HAP-1 (cell line): ENCODE measurements at regions not wholly inside any gene's neighbourhood (a gene's known extent, or its start where the extent isn't known, plus 50 kb on each side); places are given as distances from the start of the nearest gene placed in this dataset.

ENCODE experiments used
- DNase-seq, 2 experiments: peaks; one replicate each; pipeline ENCODE4 v3.0.0-alpha.2; 2016 to 2020; ENCODE audit warnings: low spot score in 2 of 2
- H3K27me3 ChIP-seq: fragments of 250-450 bp; sonication (Bioruptor Pico); 2 replicates; pipeline ENCODE4 v1.5.1; 2020; ENCODE audit warnings: low read depth, mild to moderate bottlenecking, moderate library complexity
- H3K36me3 ChIP-seq: fragments of 250-450 bp; sonication (Bioruptor Pico); replicated peaks from 2 replicates; pipeline ENCODE4 v1.5.1; 2020; ENCODE audit warnings: mild to moderate bottlenecking
- H3K4me1 ChIP-seq: fragments of 250-450 bp; sonication (Bioruptor Pico); 2 replicates; pipeline ENCODE4 v1.5.1; 2020; ENCODE audit warnings: mild to moderate bottlenecking
- H3K4me3 ChIP-seq: fragments of 250-450 bp; sonication (Bioruptor Pico); 2 replicates; pipeline ENCODE4 v1.5.1; 2020; ENCODE audit warnings: mild to moderate bottlenecking, moderate library complexity
- H3K9me3 ChIP-seq: fragments of 250-450 bp; sonication (Bioruptor Pico); 2 replicates; pipeline ENCODE4 v1.5.1; 2020; ENCODE audit warnings: mild to moderate bottlenecking, moderate library complexity
- in situ Hi-C: fragments of 300-500 bp; cut with MboI; formaldehyde crosslinking; loops from 3 replicates; pipeline ENCODE4 v1.14.3; 2020; ENCODE audit warnings: low sequenced_read_pairs, inconsistent platforms, mixed read lengths

DNA sequence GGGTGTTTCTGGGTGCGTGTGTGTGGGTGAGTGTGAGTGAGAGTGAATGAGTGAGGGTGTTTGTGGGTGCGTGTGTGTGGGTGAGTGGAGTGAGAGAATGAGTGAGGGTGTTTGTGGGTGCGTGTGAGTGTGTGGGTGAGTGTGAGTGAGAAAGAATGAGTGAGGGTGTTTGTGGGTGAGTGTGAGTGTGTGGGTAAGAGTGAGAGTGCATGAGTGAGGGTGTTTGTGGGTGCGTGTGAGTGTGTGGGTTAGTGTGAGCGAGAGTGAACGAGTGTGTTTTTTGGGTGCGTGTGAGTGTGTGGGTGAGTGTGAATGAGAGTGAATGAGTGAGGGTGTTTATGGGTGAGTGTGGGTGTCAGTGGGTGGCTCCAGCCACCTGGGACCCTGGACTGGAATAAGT, 1676.1 kb upstream of the TENM3 start:
- H3K27me3 ChIP-seq, result no peaks in the 10 kb centered on the region
- no peak for DNase-seq
- no peaks in the 10 kb centered on the region for H3K36me3 ChIP-seq
- H3K9me3 ChIP-seq, result no peaks in the 10 kb centered on the region
- peaks cover 29% of the 10 kb centered on the region for H3K4me1 ChIP-seq
- H3K4me3 ChIP-seq, result no peak overlapping the region
- in situ Hi-C loops, result no loop called here

GRCh38 chr4:180571516-180572055, 1671.6 kb upstream of the TENM3 start:
- no peaks in the 10 kb centered on the region for H3K9me3 ChIP-seq
- in situ Hi-C loops, result loop anchor here (10.0 kb wide), 1 partner anchor 117 kb away; no protein-coding TSS in a partner anchor
- peak; percentile 72 to 88 for DNase-seq

GRCh38 chr4:180578175-180578574, 1665.0 kb upstream of the TENM3 start:
- Histone ChIP-seq H3K4me3 (no peak overlapping the region), H3K27me3 (no peaks in the 10 kb centered on the region), H3K36me3 (no peaks in the 10 kb centered on the region), H3K4me1 (peaks cover 4% of the 10 kb centered on the region; the same call in 1 of the 2 replicates), H3K9me3 (no peaks in the 10 kb centered on the region)
- no peak for DNase-seq
- in situ Hi-C loops, result loop anchor here (10.0 kb wide), 1 partner anchor 123 kb away; no protein-coding TSS in a partner anchor

More at GRCh38 chr4:180571516-180572055, 1671.6 kb upstream of the TENM3 start:
- Histone ChIP-seq H3K4me3 (no peak overlapping the region), H3K27me3 (no peaks in the 10 kb centered on the region), H3K36me3 (no peaks in the 10 kb centered on the region), H3K4me1 (peaks cover 22% of the 10 kb centered on the region)

DNA sequence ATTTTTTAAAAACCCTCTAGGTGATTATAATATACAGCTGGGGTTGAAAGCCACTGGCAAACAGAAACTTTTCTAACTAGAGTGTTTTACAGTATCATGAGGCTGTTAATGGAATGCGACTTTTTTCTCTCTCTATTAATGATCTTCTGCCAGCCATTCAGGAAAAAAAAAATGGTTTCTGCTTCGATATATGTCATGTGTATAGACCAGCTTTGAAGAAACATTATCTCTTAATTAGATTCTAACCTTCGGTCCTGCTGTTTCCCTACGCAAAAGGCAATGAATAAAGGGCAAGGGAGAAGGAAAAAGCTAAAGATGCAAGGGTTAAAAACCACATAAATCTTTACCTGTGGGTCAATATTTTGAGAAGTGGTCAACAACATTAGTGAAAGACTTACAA, 1662.1 kb upstream of the TENM3 start:
- in situ Hi-C loops, result no loop called here
- no peak for DNase-seq
- H3K4me3 ChIP-seq, result no peak overlapping the region

DNA sequence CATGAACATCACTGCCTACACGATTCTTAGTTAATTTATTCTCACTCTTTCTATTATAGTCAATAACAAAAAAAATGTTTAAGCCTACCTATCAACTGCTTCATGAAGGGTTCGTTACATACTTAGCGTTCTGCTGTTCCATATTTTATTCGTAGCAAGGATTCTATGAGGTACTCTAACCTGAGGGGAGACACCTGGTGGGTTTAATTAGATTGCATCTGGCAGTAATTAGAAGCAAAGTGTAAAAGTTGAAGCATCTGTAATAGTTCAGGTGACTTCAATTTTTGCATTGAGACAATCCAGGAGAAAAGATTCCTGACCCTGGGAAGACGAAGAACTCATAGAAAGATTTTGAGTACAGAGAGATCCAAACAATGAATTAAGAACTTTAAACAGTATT, 1655.8 kb upstream of the TENM3 start:
- Histone ChIP-seq H3K4me1 (no peaks in the 10 kb centered on the region; the same call in 1 of the 2 replicates), H3K9me3 (no peaks in the 10 kb centered on the region), H3K36me3 (no peaks in the 10 kb centered on the region), H3K4me3 (no peak overlapping the region), H3K27me3 (no peaks in the 10 kb centered on the region)
- in situ Hi-C loops, result no loop called here
- no peak for DNase-seq

More for the DNA sequence above, 1662.1 kb upstream of the TENM3 start:
- H3K27me3 ChIP-seq, result no peaks in the 10 kb centered on the region
- H3K9me3 ChIP-seq, result no peaks in the 10 kb centered on the region
- no peaks in the 10 kb centered on the region for H3K36me3 ChIP-seq
- peaks cover 4% of the 10 kb centered on the region; the same call in 1 of the 2 replicates for H3K4me1 ChIP-seq

DNA sequence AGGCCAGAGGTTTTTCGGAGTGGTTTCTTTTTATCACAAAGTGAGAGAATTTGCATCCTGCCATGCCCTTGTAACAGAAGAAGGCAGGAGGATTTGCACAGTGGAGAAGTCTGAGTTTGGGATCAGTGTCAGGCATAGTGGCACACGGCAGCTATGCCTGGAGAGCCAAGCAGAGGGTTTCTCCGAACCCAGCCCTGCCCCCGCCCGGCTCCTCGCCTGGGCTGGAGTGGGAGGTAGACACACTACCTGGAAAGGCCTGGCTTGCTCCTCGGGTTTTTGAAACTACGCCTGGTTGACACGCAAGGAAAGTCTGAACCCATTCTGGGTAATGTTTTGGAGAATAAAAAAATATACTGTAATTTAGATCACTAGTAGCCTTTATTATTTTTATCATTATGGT, 1653.6 kb upstream of the TENM3 start:
- Histone ChIP-seq H3K4me3 (no peak overlapping the region), H3K27me3 (no peaks in the 10 kb centered on the region), H3K36me3 (no peaks in the 10 kb centered on the region), H3K4me1 (no peaks in the 10 kb centered on the region; the same call in 1 of the 2 replicates), H3K9me3 (no peaks in the 10 kb centered on the region)
- in situ Hi-C loops, result no loop called here
- no peak for DNase-seq

DNA sequence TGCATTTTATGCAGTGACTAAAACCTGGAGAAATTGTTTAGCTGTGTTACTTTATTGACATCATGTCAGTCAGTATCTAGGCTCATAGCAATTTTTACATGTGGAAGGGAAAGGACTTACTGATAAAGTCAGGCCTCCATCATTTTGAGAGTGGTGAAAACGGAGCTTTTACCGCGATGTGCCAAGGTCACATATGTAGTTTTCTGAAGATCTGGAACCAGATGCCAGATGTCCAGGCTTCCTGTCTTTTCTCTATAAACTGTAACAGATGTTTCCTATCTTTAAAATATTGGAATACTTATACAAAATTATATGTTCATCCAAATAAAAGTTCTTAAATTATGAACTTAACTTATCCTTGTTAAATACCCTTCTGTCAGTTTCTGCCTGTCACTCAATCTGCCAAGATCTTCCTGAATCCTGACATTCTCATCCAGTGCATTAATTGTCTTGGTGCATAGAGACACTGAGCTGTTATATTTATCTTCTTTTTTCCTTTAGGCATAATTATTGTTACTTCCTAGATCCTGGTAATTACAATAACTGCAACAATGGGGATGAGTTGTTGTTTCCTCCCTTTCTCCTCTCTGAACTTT, 1646.2 kb upstream of the TENM3 start:
- Histone ChIP-seq H3K4me1 (no peaks in the 10 kb centered on the region), H3K4me3 (no peak overlapping the region), H3K27me3 (no peaks in the 10 kb centered on the region), H3K9me3 (no peaks in the 10 kb centered on the region), H3K36me3 (no peaks in the 10 kb centered on the region)
- in situ Hi-C loops, result no loop called here
- DNase-seq, result no peak

DNA sequence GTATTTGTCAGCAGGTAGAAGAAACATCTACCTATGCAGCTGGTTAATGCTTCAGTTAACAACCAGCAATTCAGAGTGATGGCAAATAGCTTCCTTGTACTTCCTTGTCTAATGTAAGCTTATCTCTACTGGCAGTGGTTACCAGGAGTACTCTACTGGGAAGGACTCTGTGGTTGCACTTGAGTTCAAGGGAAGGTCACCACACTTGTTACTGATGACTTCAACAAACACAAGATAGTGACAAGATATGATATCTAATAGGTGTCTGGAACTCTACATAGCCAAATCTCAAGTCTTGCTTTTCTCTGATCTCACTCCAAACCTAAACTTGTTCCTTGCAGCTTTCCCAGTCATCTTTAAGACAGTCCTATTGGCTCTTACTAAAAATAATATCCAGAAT, 1644.9 kb upstream of the TENM3 start:
- no peaks in the 10 kb centered on the region for H3K4me1 ChIP-seq
- H3K36me3 ChIP-seq, result no peaks in the 10 kb centered on the region
- no peaks in the 10 kb centered on the region for H3K27me3 ChIP-seq
- DNase-seq, result no peak
- in situ Hi-C loops, result no loop called here
- no peaks in the 10 kb centered on the region for H3K9me3 ChIP-seq
- H3K4me3 ChIP-seq, result no peak overlapping the region

GRCh38 chr4:180603791-180604190, 1639.4 kb upstream of the TENM3 start:
- Histone ChIP-seq H3K27me3 (no peaks in the 10 kb centered on the region), H3K4me1 (no peaks in the 10 kb centered on the region), H3K36me3 (no peaks in the 10 kb centered on the region), H3K9me3 (no peaks in the 10 kb centered on the region), H3K4me3 (no peak overlapping the region)
- no peak for DNase-seq
- in situ Hi-C loops, result no loop called here

GRCh38 chr4:180610324-180610723, 1632.9 kb upstream of the TENM3 start:
- H3K4me1 ChIP-seq, result no peaks in the 10 kb centered on the region
- in situ Hi-C loops, result no loop called here
- no peaks in the 10 kb centered on the region for H3K27me3 ChIP-seq
- no peak overlapping the region for H3K4me3 ChIP-seq
- DNase-seq, result no peak
- no peaks in the 10 kb centered on the region for H3K9me3 ChIP-seq
- no peaks in the 10 kb centered on the region for H3K36me3 ChIP-seq

DNA sequence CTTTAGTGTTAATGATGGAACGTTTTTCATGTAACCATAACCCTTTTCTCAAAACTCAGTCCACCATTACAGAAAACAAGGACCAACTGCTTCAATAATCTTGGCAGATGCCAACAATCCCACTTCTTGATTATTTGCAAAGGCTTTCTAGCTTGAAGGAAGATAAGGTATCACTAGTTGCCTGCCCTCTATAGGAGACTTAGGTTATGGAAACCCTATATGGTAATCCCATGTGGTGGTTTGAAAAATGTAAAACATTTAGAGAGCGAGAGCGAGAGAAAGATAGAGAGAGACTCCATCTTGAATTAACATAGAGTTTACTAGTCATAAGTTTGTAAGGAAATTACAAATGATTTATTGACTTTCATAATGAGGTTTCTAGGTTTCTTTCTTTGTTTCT, 1627.5 kb upstream of the TENM3 start:
- no peak for DNase-seq
- no peak overlapping the region for H3K4me3 ChIP-seq
- no peaks in the 10 kb centered on the region for H3K36me3 ChIP-seq
- H3K4me1 ChIP-seq, result peaks cover 10% of the 10 kb centered on the region
- in situ Hi-C loops, result no loop called here
- no peaks in the 10 kb centered on the region for H3K27me3 ChIP-seq
- H3K9me3 ChIP-seq, result no peaks in the 10 kb centered on the region

GRCh38 chr4:180617196-180617595, 1626.0 kb upstream of the TENM3 start:
- Histone ChIP-seq H3K4me1 (peaks cover 12% of the 10 kb centered on the region), H3K36me3 (no peaks in the 10 kb centered on the region), H3K27me3 (no peaks in the 10 kb centered on the region), H3K4me3 (no peak overlapping the region), H3K9me3 (no peaks in the 10 kb centered on the region)
- in situ Hi-C loops, result no loop called here
- DNase-seq, result peak; percentile 25 to 31

- DNase-seq, result no peak
- in situ Hi-C loops, result no loop called here
Observed at GRCh38 chr4:180618396-180618795, 1624.8 kb upstream of the TENM3 start.

DNA sequence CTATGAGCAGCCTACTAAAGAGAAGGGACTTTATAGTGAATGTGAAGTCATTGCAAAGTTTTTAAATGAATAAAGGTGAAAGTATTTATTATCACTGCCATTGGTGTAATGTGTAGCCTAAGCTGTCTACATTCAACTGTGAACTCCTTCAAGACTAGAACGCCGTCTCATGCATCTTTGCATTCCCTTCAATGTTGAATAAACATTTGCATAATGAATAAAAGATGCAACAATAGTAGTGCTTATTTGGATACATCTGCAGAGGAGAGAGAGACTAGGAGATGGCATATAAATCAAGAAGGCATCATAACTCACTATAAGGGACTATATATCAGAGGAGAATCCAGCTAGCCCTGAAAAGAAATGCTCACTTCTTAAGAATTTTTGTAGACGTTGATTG, 1623.8 kb upstream of the TENM3 start:
- no peak overlapping the region for H3K4me3 ChIP-seq
- H3K36me3 ChIP-seq, result no peaks in the 10 kb centered on the region
- peaks cover 13% of the 10 kb centered on the region for H3K4me1 ChIP-seq
- no peaks in the 10 kb centered on the region for H3K9me3 ChIP-seq
- in situ Hi-C loops, result no loop called here
- no peak for DNase-seq
- no peaks in the 10 kb centered on the region for H3K27me3 ChIP-seq

More at GRCh38 chr4:180618396-180618795, 1624.8 kb upstream of the TENM3 start:
- Histone ChIP-seq H3K27me3 (no peaks in the 10 kb centered on the region), H3K4me1 (peaks cover 12% of the 10 kb centered on the region), H3K9me3 (no peaks in the 10 kb centered on the region), H3K4me3 (no peak overlapping the region), H3K36me3 (no peaks in the 10 kb centered on the region)
